Activated T-helper 1 cell treated with anti-CD3 and anti-CD28 coated beads, Interleukin-12 subunit alpha, Interleukin-12 subunit beta, Interleukin-2, Interleukin-4 antibody, amounts not matched to agents 30 ng/mL and 10 ng/mL and 1 ng/mL, durations not matched to agents 14 hours and 24 hours and 36 hours (primary cell): ENCODE measurements at regions not wholly inside any gene's neighbourhood (a gene's known extent, or its start where the extent isn't known, plus 50 kb on each side); places are given as distances from the start of the nearest gene placed in this dataset.
"Not testable (repeated sequence)": the region's sequence is repeated elsewhere in the genome, so short reads cannot be mapped to it uniquely, and the experiment has no call there.

Experiments
- DNase-seq: peaks from one replicate; pipeline ENCODE4 v3.0.0; 2021; ENCODE audit warnings: low spot score
- H3K27ac Mint-ChIP-seq: one replicate; pipeline ENCODE4 v1.8.0; 2021; ENCODE audit warnings: mild to moderate bottlenecking, mixed read lengths
- H3K27me3 Mint-ChIP-seq: one replicate; pipeline ENCODE4 v1.8.0; 2022; ENCODE audit warnings: mild to moderate bottlenecking, moderate library complexity, mixed read lengths; ENCODE audit not compliant: insufficient read depth
- H3K36me3 Mint-ChIP-seq: one replicate; pipeline ENCODE4 v1.8.0; 2021; ENCODE audit warnings: low read depth, mixed read lengths
- H3K4me1 Mint-ChIP-seq: one replicate; pipeline ENCODE4 v1.8.0; 2021; ENCODE audit warnings: low read depth, mixed read lengths
- H3K4me3 Mint-ChIP-seq: one replicate; pipeline ENCODE4 v1.8.0; 2021; ENCODE audit warnings: mild to moderate bottlenecking, moderate library complexity, mixed read lengths
- H3K9me3 Mint-ChIP-seq: one replicate; pipeline ENCODE4 v1.8.0; 2021; ENCODE audit warnings: mixed read lengths
- intact Hi-C: fragments of 100-400 bp; cut with micrococcal nuclease; formaldehyde crosslinking; loops from one replicate; pipeline ENCODE4 v1.15.1; 2024

GRCh38 chr12:8403834-8404233 is 51.9 kb upstream of the CLEC6A start:
- H3K4me3 Mint-ChIP-seq, H3K4me1 Mint-ChIP-seq, H3K27me3 Mint-ChIP-seq, DNase-seq, H3K36me3 Mint-ChIP-seq, intact Hi-C loops, H3K27ac Mint-ChIP-seq, H3K9me3 Mint-ChIP-seq: not testable (repeated sequence)

GRCh38 chr12:8404341-8404740 is 51.4 kb upstream of the CLEC6A start:
- H3K27ac Mint-ChIP-seq, H3K27me3 Mint-ChIP-seq, H3K36me3 Mint-ChIP-seq, H3K9me3 Mint-ChIP-seq, intact Hi-C loops, H3K4me1 Mint-ChIP-seq, H3K4me3 Mint-ChIP-seq, DNase-seq: not testable (repeated sequence)
